OCI-LY1 (cell line): ENCODE measurements at regions not wholly inside any gene's neighbourhood (a gene's known extent, or its start where the extent isn't known, plus 50 kb on each side); places are given as distances from the start of the nearest gene placed in this dataset.

Experiments
- H2AFZ ChIP-seq: fragments of 200-600 bp; sonication (generic), shearing (Covaris generic); 2 replicates; pipeline ENCODE4 v1.6.0; 2014; ENCODE audit warnings: antibody characterized with exemption, mild to moderate bottlenecking, low read length
- H3F3A ChIP-seq: fragments of 200-600 bp; sonication (generic), shearing (Covaris generic); 2 replicates; pipeline ENCODE4 v1.6.0; 2014; ENCODE audit warnings: mild to moderate bottlenecking, antibody characterized with exemption, low read length, moderate library complexity; ENCODE audit not compliant: insufficient read depth
- H3K27ac ChIP-seq: fragments of 200-600 bp; sonication (generic); 2 replicates; pipeline ENCODE4 v1.5.1; 2014; ENCODE audit warnings: low read length, mixed run types, mild to moderate bottlenecking, low read depth; ENCODE audit not compliant: poor library complexity, severe bottlenecking
- H3K27me3 ChIP-seq: fragments of 200-600 bp; sonication (generic); 2 replicates; pipeline ENCODE4 v1.6.0; 2014; ENCODE audit warnings: antibody characterized with exemption, mild to moderate bottlenecking, low read length, moderate library complexity; ENCODE audit not compliant: insufficient read depth
- H3K36me3 ChIP-seq: fragments of 200-600 bp; sonication (generic); 2 replicates; pipeline ENCODE4 v1.6.1; 2014; ENCODE audit warnings: mild to moderate bottlenecking, antibody characterized with exemption, low read length, moderate library complexity, mixed read lengths; ENCODE audit not compliant: insufficient read depth
- H3K4me1 ChIP-seq: fragments of 200-600 bp; sonication (generic); 2 replicates; pipeline ENCODE4 v1.5.1; 2014; ENCODE audit warnings: mild to moderate bottlenecking, low read length, moderate library complexity; ENCODE audit not compliant: insufficient read depth, severe bottlenecking
- H3K4me2 ChIP-seq: fragments of 200-600 bp; sonication (generic), shearing (Covaris generic); 2 replicates; pipeline ENCODE4 v1.6.1; 2014; ENCODE audit warnings: low read length
- H3K4me3 ChIP-seq: fragments of 200-600 bp; sonication (generic); 2 replicates; pipeline ENCODE4 v1.5.1; 2014; ENCODE audit warnings: low read length, low read depth, mild to moderate bottlenecking, mixed read lengths; ENCODE audit not compliant: poor library complexity, severe bottlenecking
- H3K79me2 ChIP-seq: fragments of 200-600 bp; shearing (Covaris generic); 2 replicates; pipeline ENCODE4 v1.6.1; 2016; ENCODE audit warnings: mixed run types, low read length, mixed read lengths; ENCODE audit not compliant: insufficient read depth
- H3K9ac ChIP-seq: fragments of 200-600 bp; sonication (generic), shearing (Covaris generic); 2 replicates; pipeline ENCODE4 v1.6.1; 2014; ENCODE audit warnings: mild to moderate bottlenecking, low read length, mixed read lengths
- H3K9me2 ChIP-seq: fragments of 200-600 bp; sonication (generic), shearing (Covaris generic); 2 replicates; pipeline ENCODE4 v1.6.1; 2014; ENCODE audit warnings: low read depth, mild to moderate bottlenecking, low read length, mixed read lengths
- H3K9me3 ChIP-seq: fragments of 200-600 bp; shearing (Covaris generic); 2 replicates; pipeline ENCODE4 v1.6.1; 2014; ENCODE audit warnings: low read length, mixed read lengths
- H4K20me1 ChIP-seq: fragments of 200-600 bp; sonication (generic), shearing (Covaris generic); 2 replicates; pipeline ENCODE4 v1.6.0; 2016; ENCODE audit warnings: mild to moderate bottlenecking, low read length; ENCODE audit not compliant: insufficient read depth
- CTCF ChIP-seq: fragments of 200-600 bp; sonication (generic), shearing (Covaris generic); IDR thresholded peaks from 2 replicates; pipeline ENCODE4 v1.5.1; 2017; ENCODE audit warnings: mild to moderate bottlenecking, antibody characterized with exemption, low read length, moderate library complexity, mixed read lengths
- EZH2 ChIP-seq: fragments of 200-600 bp; sonication (generic), shearing (Covaris generic); IDR thresholded peaks from 2 replicates; pipeline ENCODE4 v1.8.0; 2017; ENCODE audit warnings: borderline replicate concordance, mixed run types, mild to moderate bottlenecking, antibody characterized with exemption, low read length, moderate library complexity, mixed read lengths

- Histone ChIP-seq H3K79me2 (no peaks in the 10 kb centered on the region), H2AFZ (no peak overlapping the region), H3K9me2 (no peaks in the 10 kb centered on the region), H3K4me3 (no peak overlapping the region), H4K20me1 (no peaks in the 10 kb centered on the region), H3K4me2 (no peak overlapping the region), H3K27ac (no peak overlapping the region), H3K36me3 (no peaks in the 10 kb centered on the region), H3K4me1 (no peaks in the 10 kb centered on the region), H3F3A (no peaks in the 10 kb centered on the region), H3K9me3 (no peaks in the 10 kb centered on the region), H3K9ac (no peak overlapping the region), H3K27me3 (no peaks in the 10 kb centered on the region)
- TF ChIP-seq CTCF, result no peak
- no peak for TF ChIP-seq EZH2
Observed at GRCh38 chr7:46954181-46954580, 627.7 kb downstream of the TNS3 start.

GRCh38 chr7:46953008-46953407 is 628.9 kb downstream of the TNS3 start:
- H3K79me2 ChIP-seq, result no peaks in the 10 kb centered on the region
- no peak overlapping the region for H3K4me3 ChIP-seq
- no peaks in the 10 kb centered on the region for H3K36me3 ChIP-seq
- H3K27me3 ChIP-seq, result no peaks in the 10 kb centered on the region
- no peaks in the 10 kb centered on the region for H3K4me1 ChIP-seq
- no peak overlapping the region for H2AFZ ChIP-seq
- no peaks in the 10 kb centered on the region for H3F3A ChIP-seq
- TF ChIP-seq CTCF, result no peak
- TF ChIP-seq EZH2, result no peak
- H4K20me1 ChIP-seq, result no peaks in the 10 kb centered on the region
- H3K4me2 ChIP-seq, result no peak overlapping the region
- H3K9me3 ChIP-seq, result no peaks in the 10 kb centered on the region
- H3K27ac ChIP-seq, result no peak overlapping the region
- H3K9me2 ChIP-seq, result no peaks in the 10 kb centered on the region
- no peak overlapping the region for H3K9ac ChIP-seq

GRCh38 chr7:46949270-46949931 is 632.5 kb downstream of the TNS3 start:
- Histone ChIP-seq H4K20me1 (no peaks in the 10 kb centered on the region), H3K4me1 (no peaks in the 10 kb centered on the region), H3K4me2 (no peak overlapping the region), H3K79me2 (no peaks in the 10 kb centered on the region), H3K4me3 (no peak overlapping the region), H3K9ac (no peak overlapping the region), H2AFZ (no peak overlapping the region), H3K36me3 (no peaks in the 10 kb centered on the region), H3K9me3 (no peaks in the 10 kb centered on the region), H3K27ac (no peak overlapping the region), H3F3A (no peaks in the 10 kb centered on the region), H3K27me3 (no peaks in the 10 kb centered on the region), H3K9me2 (no peaks in the 10 kb centered on the region)
- no peak for TF ChIP-seq EZH2
- no peak for TF ChIP-seq CTCF
